Endothelial cell of umbilical vein (primary cell): ENCODE measurements at regions not wholly inside any gene's neighbourhood (a gene's known extent, or its start where the extent isn't known, plus 50 kb on each side); places are given as distances from the start of the nearest gene placed in this dataset.

ENCODE experiments used
- CTCF ChIP-seq, 2 donors: IDR thresholded peaks; 1 replicate in 1 of 2; 2 replicates in 1 of 2; pipeline ENCODE4 v1.5.1; 2011; ENCODE audit warnings: low read length in 2 of 2, mild to moderate bottlenecking in 2 of 2, moderate library complexity in 2 of 2, control low read depth in 1 of 2, inconsistent platforms in 1 of 2, low read depth in 1 of 2; ENCODE audit not compliant: insufficient read depth in 1 of 2; ENCODE audit errors: extremely low read depth in 1 of 2
- EZH2 ChIP-seq: IDR thresholded peaks from 2 replicates; pipeline ENCODE4 v1.6.1; 2012; ENCODE audit warnings: borderline replicate concordance, low read depth, mild to moderate bottlenecking, moderate library complexity, low read length, inconsistent platforms; ENCODE audit not compliant: severe bottlenecking
- FOS ChIP-seq: IDR thresholded peaks from 2 replicates; pipeline ENCODE4 v1.6.1; 2011; ENCODE audit warnings: mild to moderate bottlenecking, low read length, moderate library complexity, borderline replicate concordance; ENCODE audit not compliant: insufficient read depth
- JUN ChIP-seq: IDR thresholded peaks from 2 replicates; pipeline ENCODE4 v1.6.1; 2011; ENCODE audit warnings: borderline replicate concordance, low read depth; ENCODE audit not compliant: insufficient read length, insufficient read depth
- MAX ChIP-seq: IDR thresholded peaks from 2 replicates; pipeline ENCODE4 v1.6.1; 2011; ENCODE audit not compliant: insufficient read depth, insufficient read length
- MYC ChIP-seq: IDR thresholded peaks from one replicate; pipeline ENCODE4 v1.6.1; 2011; ENCODE audit warnings: mild to moderate bottlenecking, low read depth, low read length
- POLR2A ChIP-seq: IDR thresholded peaks from 2 replicates; pipeline ENCODE4 v1.6.1; 2012; ENCODE audit warnings: low read depth, mild to moderate bottlenecking, control low read depth, low read length
- POLR2AphosphoS5 ChIP-seq: IDR thresholded peaks from 2 replicates; pipeline ENCODE4 v1.6.1; 2012; ENCODE audit warnings: low read depth, mild to moderate bottlenecking, control low read depth, low read length, moderate library complexity; ENCODE audit not compliant: insufficient read depth

DNA sequence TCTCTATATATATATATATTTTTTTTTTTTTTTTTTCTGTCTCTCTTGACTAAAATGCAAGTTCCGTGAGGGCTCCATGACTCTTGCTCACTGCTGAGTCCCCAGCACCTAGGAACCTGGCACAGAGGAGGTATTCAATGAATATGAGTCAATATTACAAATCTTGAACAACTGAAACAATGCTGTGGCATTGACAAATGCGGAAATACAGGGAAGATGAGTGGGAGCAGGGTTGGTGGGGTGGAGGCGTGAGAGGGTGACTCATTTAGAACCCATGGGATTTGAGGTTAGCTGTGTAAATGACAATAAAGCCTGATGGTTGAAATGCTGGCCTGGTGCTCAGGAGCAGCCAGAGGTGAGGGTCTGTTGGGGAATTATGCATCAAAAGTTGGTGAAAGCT, 121.7 kb upstream of the FUT8 start:
- TF ChIP-seq POLR2A (no peak), CTCF (IDR thresholded peaks at IDR 0.05; ENCODE audit: extremely low read depth in 1 of 2, insufficient read depth in 1 of 2, low read depth in 1 of 2, low read length in 2 of 2) (no peak), EZH2 (no peak), MAX (no peak), POLR2AphosphoS5 (no peak), JUN (no peak), FOS (no peak), MYC (no peak)
